Liver (tissue), 8 donors: ENCODE measurements at regions not wholly inside any gene's neighbourhood (a gene's known extent, or its start where the extent isn't known, plus 50 kb on each side); places are given as distances from the start of the nearest gene placed in this dataset.

Experiments
- DNase-seq: peaks from one replicate; pipeline ENCODE4 v3.0.0-alpha.2; 2017; ENCODE audit warnings: low spot score
- H3K27ac ChIP-seq, 2 donors: one replicate each; pipeline ENCODE4 v1.7.0; 2013; ENCODE audit warnings: inconsistent platforms in 2 of 2, low read length in 2 of 2, control low read depth in 1 of 2, low read depth in 1 of 2, mild to moderate bottlenecking in 1 of 2
- H3K27me3 ChIP-seq, 4 donors: one replicate each; pipeline versions ENCODE4 v1.6.1 to v1.7.0; 2013; ENCODE audit warnings: low read length in 3 of 4, inconsistent platforms in 1 of 4, mild to moderate bottlenecking in 1 of 4, moderate library complexity in 1 of 4; ENCODE audit not compliant: control insufficient read depth in 4 of 4, insufficient read depth in 4 of 4
- H3K36me3 ChIP-seq, 4 donors: one replicate each; pipeline versions ENCODE4 v1.6.1 to v1.7.0; 2013; ENCODE audit warnings: low read length in 3 of 4, mild to moderate bottlenecking in 3 of 4, low read depth in 1 of 4, moderate library complexity in 1 of 4; ENCODE audit not compliant: control insufficient read depth in 4 of 4, insufficient read depth in 3 of 4
- H3K4me1 ChIP-seq, 4 donors: one replicate each; pipeline versions ENCODE4 v1.6.1 to v1.7.0; 2013; ENCODE audit warnings: low read length in 3 of 4, mild to moderate bottlenecking in 3 of 4, moderate library complexity in 1 of 4; ENCODE audit not compliant: control insufficient read depth in 4 of 4, insufficient read depth in 4 of 4
- H3K4me3 ChIP-seq, 3 donors: one replicate each; pipeline versions ENCODE4 v1.6.1 to v1.7.0; 2013; ENCODE audit warnings: low read length in 3 of 3, control low read depth in 1 of 3, low read depth in 1 of 3, mild to moderate bottlenecking in 1 of 3
- H3K9ac ChIP-seq, 2 donors: one replicate each; pipeline ENCODE4 v1.7.0; 2013; ENCODE audit warnings: low read length in 2 of 2, mild to moderate bottlenecking in 2 of 2, moderate library complexity in 2 of 2, control low read depth in 1 of 2, low read depth in 1 of 2
- H3K9me3 ChIP-seq, 4 donors: one replicate each; pipeline versions ENCODE4 v1.6.1 to v1.7.0; 2013; ENCODE audit warnings: low read length in 3 of 4; ENCODE audit not compliant: control insufficient read depth in 4 of 4
- ATF3 ChIP-seq: IDR thresholded peaks from 2 replicates; pipeline ENCODE4 v1.6.1; 2016; ENCODE audit warnings: antibody characterized with exemption
- CTCF ChIP-seq: fragments of 150-350 bp; IDR thresholded peaks from 2 replicates; pipeline ENCODE4 v1.5.1; 2017; ENCODE audit warnings: improper control_type of control experiment, low read depth, low read length; ENCODE audit not compliant: missing input control
- EGR1 ChIP-seq, 2 donors: IDR thresholded peaks; 2 replicates each; pipeline ENCODE4 v1.6.1; 2016 to 2018; ENCODE audit warnings: antibody characterized with exemption in 2 of 2, low read depth in 2 of 2
- FOXA1 ChIP-seq: IDR thresholded peaks from 2 replicates; pipeline ENCODE4 v1.6.1; 2016; ENCODE audit warnings: antibody characterized with exemption
- FOXA2 ChIP-seq: IDR thresholded peaks from 2 replicates; pipeline ENCODE4 v1.6.1; 2016; ENCODE audit warnings: antibody characterized with exemption
- GABPA ChIP-seq, 2 donors: IDR thresholded peaks in 1 of 2; conservative IDR thresholded peaks in 1 of 2; 2 replicates each; pipeline ENCODE4 v1.6.1; 2016; ENCODE audit warnings: antibody characterized with exemption in 2 of 2, mild to moderate bottlenecking in 1 of 2, moderate library complexity in 1 of 2
- HNF4A ChIP-seq, 2 donors: conservative IDR thresholded peaks; 2 replicates each; pipeline ENCODE4 v1.6.1; 2016; ENCODE audit warnings: antibody characterized with exemption in 2 of 2, mild to moderate bottlenecking in 2 of 2
- HNF4G ChIP-seq: IDR thresholded peaks from 2 replicates; pipeline ENCODE4 v1.6.1; 2016; ENCODE audit warnings: antibody characterized with exemption
- JUND ChIP-seq, 2 donors: IDR thresholded peaks; 2 replicates each; pipeline ENCODE4 v1.6.1; 2016; ENCODE audit warnings: antibody characterized with exemption in 2 of 2
- MAX ChIP-seq: IDR thresholded peaks from 2 replicates; pipeline ENCODE4 v1.6.1; 2016; ENCODE audit warnings: antibody characterized with exemption
- NR2F2 ChIP-seq: IDR thresholded peaks from 2 replicates; pipeline ENCODE4 v1.6.1; 2016; ENCODE audit warnings: antibody characterized with exemption
- RAD21 ChIP-seq, 2 donors: IDR thresholded peaks; 2 replicates each; pipeline ENCODE4 v1.6.1; 2016; ENCODE audit warnings: antibody characterized with exemption in 2 of 2, mild to moderate bottlenecking in 2 of 2
- REST ChIP-seq: IDR thresholded peaks from 2 replicates; pipeline ENCODE4 v1.6.1; 2016; ENCODE audit warnings: antibody characterized with exemption, mild to moderate bottlenecking
- RXRA ChIP-seq, 2 donors: IDR thresholded peaks; 2 replicates each; pipeline ENCODE4 v1.6.1; 2017 to 2018; ENCODE audit warnings: antibody characterized with exemption in 2 of 2, mild to moderate bottlenecking in 1 of 2
- SP1 ChIP-seq: IDR thresholded peaks from 2 replicates; pipeline ENCODE4 v1.6.1; 2018; ENCODE audit warnings: antibody characterized with exemption, mild to moderate bottlenecking
- TAF1 ChIP-seq: conservative IDR thresholded peaks from 2 replicates; pipeline ENCODE4 v1.6.1; 2016; ENCODE audit warnings: antibody characterized with exemption, mild to moderate bottlenecking
- YY1 ChIP-seq: IDR thresholded peaks from 2 replicates; pipeline ENCODE4 v1.6.1; 2016; ENCODE audit warnings: antibody characterized with exemption, mild to moderate bottlenecking
- ZBTB33 ChIP-seq: IDR thresholded peaks from 2 replicates; pipeline ENCODE4 v1.6.1; 2016; ENCODE audit warnings: antibody characterized with exemption
- WGBS: extraction: QIAGEN DNeasy Blood & Tissue Kit; methylation state at CpG from one replicate; pipeline ENCODE4 v1.1.7; 2013; 5-methylcytosine and 5-hydroxymethylcytosine counted together
- donor health status: healthy.
- donor health status: healthy.
- donor health status: healthy.
- donor health status: healthy.
- donor health status: healthy.

- H3K4me1 ChIP-seq: no peaks in the 10 kb centered on the region
- H3K9me3 ChIP-seq: no peaks in the 10 kb centered on the region
- H3K36me3 ChIP-seq: no peaks in the 10 kb centered on the region
- TF ChIP-seq HNF4G (no peak), NR2F2 (no peak), ATF3 (no peak), YY1 (no peak), CTCF (no peak), HNF4A (conservative IDR thresholded peaks at IDR 0.05) (no peak), TAF1 (no peak), FOXA1 (no peak), MAX (no peak), EGR1 (IDR thresholded peaks at IDR 0.05; ENCODE audit: low read depth in 2 of 2) (no peak), SP1 (no peak), JUND (IDR thresholded peaks at IDR 0.05) (no peak), ZBTB33 (no peak), RXRA (IDR thresholded peaks at IDR 0.05) (no peak), GABPA (IDR thresholded peaks at IDR 0.05 in 1 of 2, conservative IDR thresholded peaks at IDR 0.05 in 1 of 2) (no peak), FOXA2 (no peak)
- H3K9ac ChIP-seq: no peak overlapping the region
- no peak overlapping the region for H3K4me3 ChIP-seq
- no peaks in the 10 kb centered on the region for H3K27me3 ChIP-seq
- no peak overlapping the region for H3K27ac ChIP-seq
- DNase-seq: no peak
Measured at GRCh38 chr9:82681809-82682208, 381.1 kb downstream of the RASEF start.

GRCh38 chr9:82682431-82682830, 380.5 kb downstream of the RASEF start:
- no peak overlapping the region for H3K4me3 ChIP-seq
- TF ChIP-seq NR2F2: no peak
- no peak for TF ChIP-seq CTCF
- no peak for TF ChIP-seq MAX
- TF ChIP-seq TAF1: no peak
- TF ChIP-seq FOXA2: no peak
- no peak for TF ChIP-seq RAD21 (IDR thresholded peaks at IDR 0.05)
- TF ChIP-seq ZBTB33: no peak
- TF ChIP-seq RXRA (IDR thresholded peaks at IDR 0.05): no peak
- TF ChIP-seq SP1: no peak
- TF ChIP-seq HNF4G: no peak
- no peak for TF ChIP-seq JUND (IDR thresholded peaks at IDR 0.05)
- no peak for TF ChIP-seq ATF3
- no peak for TF ChIP-seq GABPA (IDR thresholded peaks at IDR 0.05 in 1 of 2, conservative IDR thresholded peaks at IDR 0.05 in 1 of 2)
- TF ChIP-seq YY1: no peak
- TF ChIP-seq HNF4A (conservative IDR thresholded peaks at IDR 0.05): no peak
- TF ChIP-seq FOXA1: no peak
- TF ChIP-seq EGR1 (IDR thresholded peaks at IDR 0.05; ENCODE audit: low read depth in 2 of 2): no peak
- TF ChIP-seq REST: no peak
- no peaks in the 10 kb centered on the region for H3K9me3 ChIP-seq
- 95% methylated on average over 2 of the region's 2 CpGs for WGBS
- no peaks in the 10 kb centered on the region for H3K27me3 ChIP-seq
- no peaks in the 10 kb centered on the region for H3K36me3 ChIP-seq
- DNase-seq: no peak
- H3K9ac ChIP-seq: no peak overlapping the region
- no peaks in the 10 kb centered on the region for H3K4me1 ChIP-seq
- no peak overlapping the region for H3K27ac ChIP-seq
